SK-N-SH (cell line): ENCODE measurements at regions not wholly inside any gene's neighbourhood (a gene's known extent, or its start where the extent isn't known, plus 50 kb on each side); places are given as distances from the start of the nearest gene placed in this dataset.

Source experiments
- CTCF ChIA-PET: fragments of 300-600, 350-600 bp; formaldehyde crosslinking; extraction: SDS; loops from one replicate; lab custom pipeline; 2021; lab: Yijun Ruan, JAX
- POLR2A ChIA-PET: fragments of 350-600 bp; sonication (Branson Sonifier 250); formaldehyde crosslinking; extraction: SDS; loops from one replicate; lab custom pipeline; 2020; ENCODE audit warnings: antibody characterized with exemption, inconsistent platforms; lab: Yijun Ruan, JAX
- DNase-seq: peaks from one replicate; pipeline ENCODE4 v3.0.0; 2012
- H2AFZ ChIP-seq: fragments of 200-600 bp; sonication (generic); 2 replicates; pipeline ENCODE4 v1.8.1; 2016; ENCODE audit warnings: antibody characterized with exemption, mild to moderate bottlenecking, low read depth
- H3F3A ChIP-seq: fragments of 200-600 bp; sonication (generic); replicated peaks from 2 replicates; pipeline ENCODE3; 2016; ENCODE audit warnings: antibody characterized with exemption, mild to moderate bottlenecking; ENCODE audit not compliant: insufficient read depth
- H3K27ac ChIP-seq, 2 experiments: fragments of 200-500 bp in 1 of 2; fragments of 200-600 bp in 1 of 2; sonication (Bioruptor generic) in 1 of 2; sonication (generic), shearing (Covaris generic) in 1 of 2; 2 replicates each; pipeline versions ENCODE4 v1.5.1 to v1.6.1; 2014 to 2016; ENCODE audit warnings: low read depth in 2 of 2, inconsistent platforms in 1 of 2, low read length in 1 of 2, mild to moderate bottlenecking in 1 of 2, mixed read lengths in 1 of 2
- H3K27me3 ChIP-seq: fragments of 200-600 bp; sonication (generic), shearing (Covaris generic); 2 replicates; pipeline ENCODE4 v1.6.1; 2016; ENCODE audit warnings: mixed run types; ENCODE audit not compliant: insufficient read depth
- H3K36me3 ChIP-seq, 2 experiments: fragments of 200-500 bp in 1 of 2; fragments of 200-600 bp in 1 of 2; sonication (Bioruptor generic) in 1 of 2; sonication (generic) in 1 of 2; replicated peaks in 1 of 2; 2 replicates each; pipeline versions ENCODE3 to v1.5.1; 2014 to 2016; ENCODE audit warnings: low read length in 1 of 2, mild to moderate bottlenecking in 1 of 2; ENCODE audit not compliant: insufficient read depth in 2 of 2, control insufficient read depth in 1 of 2
- H3K4me1 ChIP-seq, 2 experiments: fragments of 200-500 bp in 1 of 2; fragments of 200-600 bp in 1 of 2; sonication (Bioruptor generic) in 1 of 2; sonication (generic), shearing (Covaris generic) in 1 of 2; 2 replicates each; pipeline versions ENCODE4 v1.5.1 to v1.6.1; 2014 to 2016; ENCODE audit warnings: low read depth in 1 of 2, low read length in 1 of 2, mixed run types in 1 of 2; ENCODE audit not compliant: insufficient read depth in 2 of 2, control insufficient read depth in 1 of 2
- H3K4me2 ChIP-seq: fragments of 200-600 bp; sonication (generic), shearing (Covaris generic); 2 replicates; pipeline ENCODE4 v1.6.1; 2017; ENCODE audit warnings: mixed run types
- H3K4me3 ChIP-seq, 2 experiments: fragments of 200-500 bp in 1 of 2; fragments of 200-600 bp in 1 of 2; sonication (Bioruptor generic) in 1 of 2; sonication (generic), shearing (Covaris generic) in 1 of 2; 2 replicates each; pipeline versions ENCODE4 v1.5.1 to v1.8.1; 2014 to 2016; ENCODE audit warnings: low read depth in 2 of 2, inconsistent platforms in 1 of 2, low read length in 1 of 2, mild to moderate bottlenecking in 1 of 2, mixed read lengths in 1 of 2, moderate library complexity in 1 of 2
- H3K79me2 ChIP-seq: fragments of 200-600 bp; sonication (generic); 2 replicates; pipeline ENCODE4 v1.8.1; 2017; ENCODE audit warnings: mild to moderate bottlenecking; ENCODE audit not compliant: insufficient read depth
- H3K9ac ChIP-seq: fragments of 200-600 bp; sonication (generic); 2 replicates; pipeline ENCODE4 v1.6.1; 2017; ENCODE audit warnings: mixed run types
- H3K9me2 ChIP-seq: fragments of 200-600 bp; sonication (generic); 2 replicates; pipeline ENCODE4 v1.6.1; 2017; ENCODE audit warnings: mixed run types
- H3K9me3 ChIP-seq: fragments of 200-600 bp; sonication (generic); 2 replicates; pipeline ENCODE4 v1.6.1; 2017; ENCODE audit warnings: mixed run types, mild to moderate bottlenecking, moderate library complexity
- H4K20me1 ChIP-seq: fragments of 200-600 bp; sonication (generic); 2 replicates; pipeline ENCODE4 v1.6.1; 2017; ENCODE audit warnings: mild to moderate bottlenecking, mixed run types; ENCODE audit not compliant: insufficient read depth
- CHD2 ChIP-seq: fragments of 150-350 bp; IDR thresholded peaks from 2 replicates; pipeline ENCODE4 v1.6.1; 2018; ENCODE audit warnings: low read length; ENCODE audit not compliant: partially characterized antibody
- ELF1 ChIP-seq: IDR thresholded peaks from 2 replicates; pipeline ENCODE4 v1.4.0; 2012
- EP300 ChIP-seq, 2 experiments: IDR thresholded peaks; 2 replicates each; pipeline versions ENCODE4 v1.4.0 to v1.6.1; 2012; ENCODE audit warnings: borderline replicate concordance in 1 of 2, low read depth in 1 of 2, low read length in 1 of 2
- FOSL2 ChIP-seq: IDR thresholded peaks from 2 replicates; pipeline ENCODE4 v1.4.0; 2012; ENCODE audit warnings: low read depth, mild to moderate bottlenecking, moderate library complexity, borderline replicate concordance
- FOXJ3 ChIP-seq: sonication (generic); formaldehyde crosslinking; IDR thresholded peaks from 2 replicates; pipeline ENCODE4 v1.5.1; 2020; ENCODE audit warnings: mild to moderate bottlenecking, missing genetic modification reagents
- JUND ChIP-seq: IDR thresholded peaks from 2 replicates; pipeline ENCODE4 v1.4.0; 2012
- MXI1 ChIP-seq: IDR thresholded peaks from 2 replicates; pipeline ENCODE4 v1.6.1; 2012; ENCODE audit warnings: mild to moderate bottlenecking, low read depth, low read length, improper control_type of control experiment
- NFIC ChIP-seq: IDR thresholded peaks from 2 replicates; pipeline ENCODE4 v1.4.0; 2012; ENCODE audit warnings: borderline replicate concordance
- PBX3 ChIP-seq: IDR thresholded peaks from 2 replicates; pipeline ENCODE4; 2012
- RAD21 ChIP-seq: IDR thresholded peaks from 2 replicates; pipeline ENCODE4 v1.6.1; 2012; ENCODE audit warnings: mild to moderate bottlenecking, low read length
- RXRA ChIP-seq: IDR thresholded peaks from 2 replicates; pipeline ENCODE4 v1.4.0; 2012; ENCODE audit warnings: low read depth, mild to moderate bottlenecking, borderline replicate concordance
- SIN3A ChIP-seq: IDR thresholded peaks from 2 replicates; pipeline ENCODE4 v1.6.1; 2012; ENCODE audit warnings: low read depth, mild to moderate bottlenecking, low read length, moderate library complexity, borderline replicate concordance
- TCF12 ChIP-seq: IDR thresholded peaks from 2 replicates; pipeline ENCODE4 v1.4.0; 2012
- TEAD4 ChIP-seq: IDR thresholded peaks from 2 replicates; pipeline ENCODE4 v1.4.0; 2012; ENCODE audit warnings: mild to moderate bottlenecking, borderline replicate concordance; ENCODE audit not compliant: insufficient read depth
- YY1 ChIP-seq: IDR thresholded peaks from 2 replicates; pipeline ENCODE4 v1.4.0; 2012; ENCODE audit warnings: low read depth, mild to moderate bottlenecking
- WGBS: methylation state at CpG from one replicate; pipeline ENCODE4 v1.1.6; 2017; ENCODE audit warnings: low lambda C conversion rate; 5-methylcytosine and 5-hydroxymethylcytosine counted together

DNA sequence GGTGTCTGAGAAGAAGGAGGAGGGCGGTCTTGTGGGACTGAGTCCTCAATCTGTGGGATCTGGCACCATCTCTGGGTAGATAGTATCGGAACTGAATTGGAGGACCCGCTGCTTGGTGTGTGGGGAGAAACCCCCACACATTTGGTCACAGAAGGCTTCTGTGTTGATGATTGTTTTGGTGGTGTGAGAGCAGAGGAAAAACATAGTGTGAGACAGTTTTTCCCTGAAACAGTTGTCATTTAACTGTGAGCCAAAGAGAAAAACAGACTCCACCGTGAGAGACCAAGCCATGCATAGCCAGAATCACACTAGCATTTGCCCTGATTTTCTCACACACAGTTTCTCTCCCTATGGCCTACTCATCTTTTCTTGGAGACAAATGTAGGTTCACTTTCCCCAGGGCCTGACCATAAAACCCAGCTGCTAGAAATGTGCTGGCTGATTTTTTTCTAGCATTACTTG, 91.4 kb upstream of the FLRT2 start:
- H3K27ac ChIP-seq = no peak overlapping the region; a peak in 1 of 4 replicates
- no peak overlapping the region for H3K9ac ChIP-seq
- H2AFZ ChIP-seq = no peak overlapping the region
- H3K9me2 ChIP-seq = no peaks in the 10 kb centered on the region
- H3K4me1 ChIP-seq = peaks cover 0 to 33% of the 10 kb centered on the region in 2 experiments; a peak in 2 of 4 replicates
- no peak for DNase-seq
- POLR2A ChIA-PET = no interaction called here
- H3K4me2 ChIP-seq = no peak overlapping the region
- 84% methylated on average over 4 of the region's 4 CpGs for WGBS
- no peaks in the 10 kb centered on the region for H3K27me3 ChIP-seq
- no peak overlapping the region for H3K4me3 ChIP-seq
- no peaks in the 10 kb centered on the region for H3K9me3 ChIP-seq
- no peaks in the 10 kb centered on the region for H3K79me2 ChIP-seq
- TF ChIP-seq JUND (no peak), RAD21 (no peak), PBX3 (no peak), ELF1 (no peak), SIN3A (no peak), FOXJ3 (CRISPR knock-in tag) (no peak), MXI1 (no peak), RXRA (no peak), YY1 (no peak)
- CTCF ChIA-PET = no interaction called here
- H4K20me1 ChIP-seq = no peaks in the 10 kb centered on the region
- no peaks in the 10 kb centered on the region for H3K36me3 ChIP-seq
- H3F3A ChIP-seq = peaks cover 46% of the 10 kb centered on the region

- Histone ChIP-seq H3K9ac (no peak overlapping the region), H3K9me2 (no peaks in the 10 kb centered on the region), H3K27ac (peak overlapping the region; percentile 26 to 51; a peak in 3 of 4 replicates), H3F3A (peaks cover 42% of the 10 kb centered on the region), H3K36me3 (no peaks in the 10 kb centered on the region), H3K4me1 (peaks cover 0 to 33% of the 10 kb centered on the region in 2 experiments; a peak in 3 of 4 replicates), H2AFZ (no peak overlapping the region; the same call in 1 of the 2 replicates), H4K20me1 (no peaks in the 10 kb centered on the region), H3K27me3 (no peaks in the 10 kb centered on the region), H3K4me3 (no peak overlapping the region), H3K9me3 (no peaks in the 10 kb centered on the region), H3K79me2 (no peaks in the 10 kb centered on the region), H3K4me2 (no peak overlapping the region)
- DNase-seq = no peak
- TF ChIP-seq CHD2 = no peak
- no peak for TF ChIP-seq TCF12
- TF ChIP-seq TEAD4 = peak; percentile 33; the same call in 1 of the 2 replicates
- 0 out of 2 replicates have a peak, but pooled peaks have one; percentile 20 for TF ChIP-seq FOSL2
- TF ChIP-seq NFIC = peak; percentile 28; the same call in 1 of the 2 replicates
- TF ChIP-seq EP300 (IDR thresholded peaks at IDR 0.05; ENCODE audit: borderline replicate concordance in 1 of 2, low read depth in 1 of 2, low read length in 1 of 2) = 0 out of 4 replicates have a peak, but pooled peaks of 1 of the 2 experiments have one; percentile 22
- ChIA-PET CTCF (no interaction called here), POLR2A (no interaction called here)
- WGBS = 52% methylated on average over 4 of the region's 4 CpGs
Measured at GRCh38 chr14:85439696-85440328, 90.1 kb upstream of the FLRT2 start.
